ENCODE measurements at regions not wholly inside any gene's neighbourhood (a gene's known extent, or its start where the extent isn't known, plus 50 kb on each side); places are given as distances from the start of the nearest gene placed in this dataset.

- FAIRE-seq = no peak
- peaks cover 52% of the 10 kb centered on the region for H3K4me1 ChIP-seq (ENCODE audit: control insufficient read depth, extremely low read depth, insufficient read depth, low read length)
- H3K27ac ChIP-seq (ENCODE audit: control insufficient read depth, insufficient read depth, low read length) = no peak overlapping the region
Measured at GRCh38 chr10:3890602-3891352, 105.8 kb upstream of the KLF6 start.

GRCh38 chr10:3889961-3890522, 105.0 kb upstream of the KLF6 start:
- peak overlapping the region; percentile 14 for H3K9ac ChIP-seq (ENCODE audit: control insufficient read depth, extremely low read depth, insufficient read depth, low read length)

More at GRCh38 chr10:3890602-3891352, 105.8 kb upstream of the KLF6 start:
- Histone ChIP-seq H3K27me3 (ENCODE audit: control insufficient read depth, extremely low read depth, insufficient read depth, low read length) (no peaks in the 10 kb centered on the region), H2AFZ (ENCODE audit: control insufficient read depth, low read length) (no peak overlapping the region), H3K4me2 (ENCODE audit: control insufficient read depth, extremely low read depth, insufficient read depth, low read depth, low read length) (no peak overlapping the region), H3K36me3 (ENCODE audit: control insufficient read depth in 2 of 2, extremely low read depth in 1 of 2, insufficient read depth in 2 of 2, low read length in 2 of 2) (no peaks in the 10 kb centered on the region), H4K20me1 (ENCODE audit: control insufficient read depth, extremely low read depth, insufficient read depth, low read length) (no peaks in the 10 kb centered on the region), H3K9me1 (ENCODE audit: control insufficient read depth, extremely low read depth, insufficient read depth, low read length) (no peaks in the 10 kb centered on the region), H3K9ac (ENCODE audit: control insufficient read depth, extremely low read depth, insufficient read depth, low read length) (no peak overlapping the region), H3K9me3 (ENCODE audit: control insufficient read depth, low read depth, low read length) (no peaks in the 10 kb centered on the region), H3K4me3 (ENCODE audit: control insufficient read depth in 2 of 3, extremely low read depth in 1 of 3, insufficient read depth in 2 of 3, low read depth in 1 of 3, low read length in 3 of 3) (no peak overlapping the region), H3K79me2 (ENCODE audit: control insufficient read depth, insufficient read depth, low read length) (no peaks in the 10 kb centered on the region)
- no peak for DNase-seq (ENCODE audit: low read depth, low spot score)
- TF ChIP-seq EZH2 (IDR thresholded peaks at IDR 0.05; ENCODE audit: low read length) (no peak), CTCF (optimal IDR thresholded peaks at IDR 0.05 in 1 of 3, IDR thresholded peaks at IDR 0.05 in 1 of 3, conservative IDR thresholded peaks at IDR 0.05 in 1 of 3; ENCODE audit: extremely low read depth in 1 of 3, insufficient read depth in 2 of 3, low read length in 3 of 3) (no peak)
- dilution Hi-C loops (cut with MboI; ENCODE audit: extremely low pct_ligation_motif_present, low sequenced_read_pairs) = no loop called here

More at GRCh38 chr10:3889961-3890522, 105.0 kb upstream of the KLF6 start:
- H3K4me1 ChIP-seq (ENCODE audit: control insufficient read depth, extremely low read depth, insufficient read depth, low read length) = peaks cover 49% of the 10 kb centered on the region
- no peak for FAIRE-seq
- no peaks in the 10 kb centered on the region for H3K79me2 ChIP-seq (ENCODE audit: control insufficient read depth, insufficient read depth, low read length)
- no peaks in the 10 kb centered on the region for H3K27me3 ChIP-seq (ENCODE audit: control insufficient read depth, extremely low read depth, insufficient read depth, low read length)
- no peak overlapping the region for H3K4me2 ChIP-seq (ENCODE audit: control insufficient read depth, extremely low read depth, insufficient read depth, low read depth, low read length)
- dilution Hi-C loops (cut with MboI; ENCODE audit: extremely low pct_ligation_motif_present, low sequenced_read_pairs) = no loop called here
- no peaks in the 10 kb centered on the region for H4K20me1 ChIP-seq (ENCODE audit: control insufficient read depth, extremely low read depth, insufficient read depth, low read length)
- H3K9me1 ChIP-seq (ENCODE audit: control insufficient read depth, extremely low read depth, insufficient read depth, low read length) = no peaks in the 10 kb centered on the region
- no peaks in the 10 kb centered on the region for H3K9me3 ChIP-seq (ENCODE audit: control insufficient read depth, low read depth, low read length)
- H2AFZ ChIP-seq (ENCODE audit: control insufficient read depth, low read length) = no peak overlapping the region
- H3K36me3 ChIP-seq (ENCODE audit: control insufficient read depth in 2 of 2, extremely low read depth in 1 of 2, insufficient read depth in 2 of 2, low read length in 2 of 2) = no peaks in the 10 kb centered on the region
- TF ChIP-seq CTCF (optimal IDR thresholded peaks at IDR 0.05 in 1 of 3, IDR thresholded peaks at IDR 0.05 in 1 of 3, conservative IDR thresholded peaks at IDR 0.05 in 1 of 3; ENCODE audit: extremely low read depth in 1 of 3, insufficient read depth in 2 of 3, low read length in 3 of 3) = no peak
- no peak for TF ChIP-seq EZH2 (IDR thresholded peaks at IDR 0.05; ENCODE audit: low read length)
- no peak overlapping the region for H3K4me3 ChIP-seq (ENCODE audit: control insufficient read depth in 2 of 3, extremely low read depth in 1 of 3, insufficient read depth in 2 of 3, low read depth in 1 of 3, low read length in 3 of 3)
- H3K27ac ChIP-seq (ENCODE audit: control insufficient read depth, insufficient read depth, low read length) = peak overlapping the region; percentile 28
- no peak for DNase-seq (ENCODE audit: low read depth, low spot score)

All from keratinocyte (primary cell).